Mesodermal cell (in vitro differentiated cells): ENCODE measurements at regions not wholly inside any gene's neighbourhood (a gene's known extent, or its start where the extent isn't known, plus 50 kb on each side); places are given as distances from the start of the nearest gene placed in this dataset.

Experiments
- H3K27ac ChIP-seq: 2 replicates; pipeline ENCODE4 v1.7.0; 2013; ENCODE audit warnings: mild to moderate bottlenecking, low read depth, low read length, moderate library complexity; ENCODE audit not compliant: severe bottlenecking
- H3K36me3 ChIP-seq: 2 replicates; pipeline ENCODE4 v1.7.1; 2013; ENCODE audit warnings: mild to moderate bottlenecking, low read length, moderate library complexity; ENCODE audit not compliant: control insufficient read depth, insufficient read depth
- H3K4me1 ChIP-seq: one replicate; pipeline ENCODE4 v1.7.1; 2013; ENCODE audit warnings: mild to moderate bottlenecking, low read length; ENCODE audit not compliant: insufficient read depth, control insufficient read depth, poor library complexity, severe bottlenecking
- H3K4me3 ChIP-seq: 2 replicates; pipeline ENCODE4 v1.7.0; 2013; ENCODE audit warnings: low read length, control low read depth, mild to moderate bottlenecking; ENCODE audit not compliant: insufficient read depth, poor library complexity, severe bottlenecking; ENCODE audit errors: extremely low read depth
- H3K9me3 ChIP-seq: 2 replicates; pipeline ENCODE4 v1.7.1; 2013; ENCODE audit warnings: mild to moderate bottlenecking, low read length, moderate library complexity; ENCODE audit not compliant: control insufficient read depth
- WGBS, 2 experiments: methylation state at CpG; one replicate each; pipeline ENCODE4 v1.1.5; 2013; ENCODE audit warnings: missing lambda C conversion rate in 2 of 2; ENCODE audit not compliant: insufficient coverage in 2 of 2; 5-methylcytosine and 5-hydroxymethylcytosine counted together

GRCh38 chr2:147255812-147256211 is 589.0 kb upstream of the ACVR2A start:
- Histone ChIP-seq H3K27ac (no peak overlapping the region), H3K4me1 (no peaks in the 10 kb centered on the region), H3K9me3 (no peaks in the 10 kb centered on the region), H3K4me3 (no peak overlapping the region), H3K36me3 (no peaks in the 10 kb centered on the region)
- WGBS, 2 experiments, result 89 to 100% methylated on average over 1 of the region's 1 CpG

DNA sequence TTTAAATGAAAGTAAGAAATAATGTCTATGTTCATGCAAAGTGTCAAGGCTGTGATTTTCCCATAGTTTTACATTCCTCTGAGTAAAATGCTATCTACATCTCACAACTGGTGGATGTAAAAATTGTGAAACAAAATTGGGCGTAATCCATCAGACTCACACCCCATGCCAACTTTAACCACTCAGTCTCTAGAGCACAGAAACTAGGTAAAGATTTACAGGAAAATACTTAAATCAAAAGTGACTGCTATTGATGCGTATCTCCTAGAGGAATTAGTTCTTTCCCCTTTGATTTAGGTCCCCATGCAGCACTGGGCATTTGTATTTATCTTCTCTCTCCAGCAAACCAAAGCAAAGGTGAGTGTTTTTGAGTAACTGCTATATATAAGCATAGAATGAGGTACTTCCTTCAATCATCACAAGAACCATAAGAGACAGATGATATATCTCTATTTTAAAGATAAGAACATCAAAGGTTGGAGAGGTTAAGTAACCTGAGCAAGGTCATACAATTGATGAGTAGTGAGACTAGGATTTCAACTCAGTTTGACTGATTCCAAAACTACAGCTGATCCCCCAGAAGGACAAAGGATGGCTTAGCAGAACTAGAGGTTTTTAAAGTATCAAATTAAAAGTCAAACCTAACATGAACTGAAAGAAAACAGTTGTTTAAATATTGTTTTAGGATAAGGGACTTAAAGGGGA is 594.0 kb upstream of the ACVR2A start:
- H3K27ac ChIP-seq, result no peak overlapping the region
- H3K36me3 ChIP-seq, result no peaks in the 10 kb centered on the region
- no peaks in the 10 kb centered on the region for H3K9me3 ChIP-seq
- WGBS, 2 experiments, result no CpG with 5 or more reads among the region's 2 CpGs
- no peak overlapping the region for H3K4me3 ChIP-seq
- H3K4me1 ChIP-seq, result no peaks in the 10 kb centered on the region

- WGBS, 2 experiments, result no CpG with 5 or more reads among the region's 2 CpGs
These were observed 597.1 kb upstream of the ACVR2A start for GRCh38 chr2:147247749-147248148.

GRCh38 chr2:147242445-147242844 is 602.4 kb upstream of the ACVR2A start:
- H3K36me3 ChIP-seq, result no peaks in the 10 kb centered on the region

More at GRCh38 chr2:147247749-147248148, 597.1 kb upstream of the ACVR2A start:
- Histone ChIP-seq H3K4me1 (no peaks in the 10 kb centered on the region), H3K27ac (no peak overlapping the region), H3K4me3 (no peak overlapping the region), H3K9me3 (no peaks in the 10 kb centered on the region), H3K36me3 (no peaks in the 10 kb centered on the region)

DNA sequence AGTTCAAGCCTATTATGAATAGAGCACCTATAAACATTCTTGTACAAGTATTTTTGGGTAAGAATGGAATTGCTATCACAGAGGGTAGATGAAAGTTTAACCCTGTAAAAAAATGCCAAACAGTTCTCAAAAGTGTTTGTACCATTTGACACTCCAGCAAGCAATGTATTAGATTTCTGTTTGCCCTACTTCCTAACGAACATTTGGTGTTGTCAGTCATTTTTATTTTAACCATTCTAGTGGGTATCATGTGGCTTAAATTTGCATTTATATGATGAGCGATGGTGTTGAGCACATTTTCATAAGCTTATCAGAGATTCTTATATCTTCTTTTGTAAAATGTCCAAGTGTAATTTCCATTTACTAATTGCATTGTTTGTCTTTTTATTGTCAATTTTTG is 608.2 kb upstream of the ACVR2A start:
- Histone ChIP-seq H3K4me1 (no peaks in the 10 kb centered on the region), H3K27ac (no peak overlapping the region), H3K4me3 (no peak overlapping the region), H3K9me3 (no peaks in the 10 kb centered on the region), H3K36me3 (no peaks in the 10 kb centered on the region)
- WGBS, 2 experiments, result no CpG with 5 or more reads among the region's 2 CpGs

More at GRCh38 chr2:147242445-147242844, 602.4 kb upstream of the ACVR2A start:
- Histone ChIP-seq H3K27ac (no peak overlapping the region), H3K4me1 (no peaks in the 10 kb centered on the region), H3K9me3 (no peaks in the 10 kb centered on the region), H3K4me3 (no peak overlapping the region)

DNA sequence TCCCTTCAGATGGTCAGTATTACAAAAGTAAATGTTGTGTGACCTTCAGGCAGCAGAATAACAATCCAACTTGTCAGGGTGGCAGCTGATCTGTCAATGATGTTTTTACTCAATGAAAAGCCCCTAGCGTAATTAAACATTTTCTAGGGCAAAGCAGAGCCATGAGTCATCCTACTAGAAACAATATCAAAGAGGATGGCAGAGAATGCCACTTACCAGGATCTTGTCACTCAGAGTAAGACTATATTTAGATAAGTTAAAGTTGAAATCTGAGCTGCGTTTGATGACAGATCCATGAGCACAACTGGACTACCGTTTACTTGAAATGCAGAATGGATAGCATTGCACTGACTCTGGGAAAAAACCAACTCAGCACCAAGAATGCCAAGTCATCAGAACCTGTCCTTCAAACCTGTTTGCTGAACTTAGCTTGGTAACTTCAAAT is 612.6 kb upstream of the ACVR2A start:
- WGBS, 2 experiments, result 71 to 100% methylated on average over 2 to 3 of the region's 3 CpGs
- H3K4me1 ChIP-seq, result no peaks in the 10 kb centered on the region
- H3K36me3 ChIP-seq, result no peaks in the 10 kb centered on the region
- H3K27ac ChIP-seq, result no peak overlapping the region
- no peak overlapping the region for H3K4me3 ChIP-seq
- H3K9me3 ChIP-seq, result no peaks in the 10 kb centered on the region

DNA sequence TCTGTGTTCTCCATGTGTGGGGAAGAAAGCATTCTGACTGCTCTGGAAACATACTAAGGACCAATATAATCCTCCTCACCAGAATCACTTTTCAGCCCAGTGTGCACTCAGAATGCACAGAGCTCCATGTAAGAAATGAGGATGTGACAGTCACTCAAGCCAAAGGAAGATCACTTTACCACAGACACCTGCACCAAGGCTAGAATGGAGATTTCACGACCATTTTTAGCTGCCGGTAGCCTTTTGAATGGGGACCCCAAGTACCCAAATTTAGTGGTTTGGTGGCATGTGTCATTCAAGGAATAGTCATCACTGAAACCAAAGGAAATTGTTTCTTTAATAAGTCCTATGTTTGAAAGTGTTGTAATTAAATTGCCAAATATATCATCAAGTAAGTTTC is 613.2 kb upstream of the ACVR2A start:
- no peaks in the 10 kb centered on the region for H3K9me3 ChIP-seq
- no peak overlapping the region for H3K27ac ChIP-seq
- no peaks in the 10 kb centered on the region for H3K36me3 ChIP-seq
- no CpG with 5 or more reads among the region's 2 CpGs for WGBS, 2 experiments
- H3K4me1 ChIP-seq, result no peaks in the 10 kb centered on the region
- H3K4me3 ChIP-seq, result no peak overlapping the region

DNA sequence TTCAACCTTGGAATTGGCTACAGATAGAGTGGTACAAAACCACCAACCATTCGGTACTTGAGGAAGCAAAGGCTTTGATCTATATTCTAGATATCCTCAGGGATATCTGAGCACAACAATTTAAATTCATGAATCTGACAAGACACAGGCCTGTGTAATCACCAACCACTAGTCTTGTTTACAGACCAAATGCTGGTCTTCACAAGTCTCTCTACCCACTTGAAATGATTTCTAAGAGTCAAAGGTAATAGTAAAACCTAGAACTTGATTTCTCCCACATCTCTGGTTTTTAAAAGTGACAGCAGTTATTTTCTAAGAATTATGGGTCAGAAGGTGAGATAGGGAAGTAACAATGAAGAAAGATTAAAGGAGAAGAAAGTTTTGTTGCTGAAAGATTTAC is 613.7 kb upstream of the ACVR2A start:
- H3K36me3 ChIP-seq, result no peaks in the 10 kb centered on the region

GRCh38 chr2:147227313-147227712 is 617.5 kb upstream of the ACVR2A start:
- 89 to 90% methylated on average over 2 of the region's 2 CpGs for WGBS, 2 experiments
- Histone ChIP-seq H3K4me3 (no peak overlapping the region), H3K9me3 (no peaks in the 10 kb centered on the region), H3K27ac (no peak overlapping the region), H3K4me1 (peaks cover 5% of the 10 kb centered on the region), H3K36me3 (no peaks in the 10 kb centered on the region)

More for the DNA sequence above, 613.7 kb upstream of the ACVR2A start:
- H3K4me3 ChIP-seq, result no peak overlapping the region
- no peak overlapping the region for H3K27ac ChIP-seq
- no peaks in the 10 kb centered on the region for H3K9me3 ChIP-seq
- WGBS, 2 experiments, result no CpG with 5 or more reads among the region's 1 CpG
- H3K4me1 ChIP-seq, result no peaks in the 10 kb centered on the region

- Histone ChIP-seq H3K27ac (no peak overlapping the region), H3K9me3 (no peaks in the 10 kb centered on the region), H3K36me3 (no peaks in the 10 kb centered on the region), H3K4me1 (peaks cover 5% of the 10 kb centered on the region), H3K4me3 (no peak overlapping the region)
- 100% methylated on average over 1 of the region's 2 CpGs; no CpG with 5 or more reads in 1 of the 2 experiments for WGBS, 2 experiments
These were observed 620.8 kb upstream of the ACVR2A start for GRCh38 chr2:147224070-147224469.

DNA sequence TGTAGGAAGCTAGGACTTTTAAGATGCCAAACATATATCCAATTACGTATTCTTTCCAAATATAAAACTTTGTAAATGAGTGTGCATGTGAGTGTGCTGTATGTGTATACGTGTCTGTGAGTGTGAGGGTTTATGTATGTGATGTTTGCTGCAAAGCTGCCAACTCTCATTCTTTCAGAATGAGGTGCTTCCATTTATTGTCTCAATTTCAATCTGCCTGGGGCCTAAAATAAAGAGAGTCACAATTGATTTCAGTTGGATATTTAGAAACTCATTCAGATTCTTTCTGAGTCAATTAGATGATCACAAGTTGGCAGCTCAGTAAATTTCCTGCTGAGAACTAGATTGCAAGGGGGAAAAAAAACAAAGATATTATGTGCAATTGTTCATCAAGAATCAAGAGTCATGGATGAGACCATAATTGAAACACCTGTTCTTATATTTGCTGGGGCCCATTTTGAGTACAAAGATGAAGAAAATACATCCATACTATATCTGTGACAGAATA is 621.2 kb upstream of the ACVR2A start:
- Histone ChIP-seq H3K4me1 (peaks cover 5% of the 10 kb centered on the region), H3K4me3 (no peak overlapping the region), H3K27ac (no peak overlapping the region), H3K36me3 (no peaks in the 10 kb centered on the region), H3K9me3 (no peaks in the 10 kb centered on the region)
- WGBS, 2 experiments, result no CpG with 5 or more reads among the region's 2 CpGs
